K562 (cell line): ENCODE measurements at regions not wholly inside any gene's neighbourhood (a gene's known extent, or its start where the extent isn't known, plus 50 kb on each side); places are given as distances from the start of the nearest gene placed in this dataset.

Experiments used
- ATAC-seq: fragments of 200-7000 bp; cut with Tn5 transposase; 3 replicates; pipeline ENCODE4 v1.9.1; 2020; ENCODE audit warnings: moderate library complexity
- BruUV-seq: library from RNA; stranded (reverse); fragments of 400-500 nt; replicated peaks from 2 replicates; lab custom pipeline; 2021; lab: Mats Ljungman, UMichigan
- CTCF ChIA-PET: fragments of 300-600 bp; formaldehyde crosslinking; extraction: SDS; loops from one replicate; lab custom pipeline; 2021; ENCODE audit warnings: low intra/inter-chr PET ratio; lab: Yijun Ruan, JAX
- POLR2A ChIA-PET: fragments of 300-600, 350-650 bp; sonication (Branson Sonifier 250); formaldehyde crosslinking; extraction: SDS; loops from one replicate; lab custom pipeline; 2021; ENCODE audit warnings: antibody characterized with exemption, inconsistent platforms; lab: Yijun Ruan, JAX
- DNase-seq, 4 experiments: peaks; one replicate each; pipeline versions ENCODE4 v3.0.0 to v3.0.0-alpha.2; 2011 to 2018; ENCODE audit warnings: low spot score in 3 of 4, mixed read lengths in 3 of 4; ENCODE audit errors: extremely low read depth in 1 of 4
- FAIRE-seq: peaks from 2 replicates; lab custom pipeline; 2011; peaks lifted over from hg19 to GRCh38; lab: Jason Lieb, UNC
- H2AFZ ChIP-seq: 2 replicates; pipeline ENCODE4 v1.6.0; 2011; ENCODE audit warnings: low read depth, low read length, control low read depth, inconsistent platforms
- H3K27ac ChIP-seq: fragments of 200-600 bp; 3 replicates; pipeline ENCODE4 v1.8.0; 2011; ENCODE audit warnings: low read depth, mild to moderate bottlenecking, control low read depth, inconsistent platforms, low read length, moderate library complexity, mixed read lengths; ENCODE audit errors: extremely low read depth
- H3K27me3 ChIP-seq, 2 experiments: fragments of 300-600 bp in 1 of 2; 2 replicates in 1 of 2; 3 replicates in 1 of 2; pipeline versions ENCODE4 v1.6.0 to v1.8.0; 2011; ENCODE audit warnings: inconsistent platforms in 2 of 2, low read length in 2 of 2, mild to moderate bottlenecking in 1 of 2, mixed read lengths in 1 of 2, moderate library complexity in 1 of 2; ENCODE audit not compliant: control insufficient read depth in 2 of 2, insufficient read depth in 2 of 2
- H3K36me3 ChIP-seq: fragments of 300-600 bp; 3 replicates; pipeline ENCODE4 v1.8.0; 2011; ENCODE audit warnings: mild to moderate bottlenecking, low read length, inconsistent platforms; ENCODE audit not compliant: control insufficient read depth, insufficient read depth
- H3K4me1 ChIP-seq, 2 experiments: fragments of 200-600 bp in 1 of 2; replicated peaks in 1 of 2; 2 replicates in 1 of 2; 3 replicates in 1 of 2; pipeline versions ENCODE4 v1.5.1 to v1.8.0; 2011; ENCODE audit warnings: inconsistent platforms in 2 of 2, low read length in 2 of 2, mild to moderate bottlenecking in 1 of 2, mixed read lengths in 1 of 2, moderate library complexity in 1 of 2; ENCODE audit not compliant: control insufficient read depth in 2 of 2, insufficient read depth in 2 of 2
- H3K4me2 ChIP-seq: 2 replicates; pipeline ENCODE4 v1.6.1; 2011; ENCODE audit warnings: low read length, control low read depth, inconsistent platforms, mixed read lengths; ENCODE audit not compliant: insufficient read depth
- H3K4me3 ChIP-seq: fragments of 200-600 bp; sonication (generic), shearing (Covaris generic); 2 replicates; pipeline ENCODE4 v1.5.1; 2016; ENCODE audit warnings: control low read depth, inconsistent platforms
- H3K79me2 ChIP-seq: fragments of 200-600 bp; 3 replicates; pipeline ENCODE4 v1.8.0; 2011; ENCODE audit warnings: low read length, inconsistent platforms; ENCODE audit not compliant: control insufficient read depth, insufficient read depth
- H3K9ac ChIP-seq, 2 experiments: 2 replicates each; pipeline versions ENCODE4 v1.6.0 to v1.6.1; 2011; ENCODE audit warnings: low read depth in 2 of 2, low read length in 2 of 2, control low read depth in 1 of 2, inconsistent platforms in 1 of 2, mild to moderate bottlenecking in 1 of 2, mixed read lengths in 1 of 2; ENCODE audit not compliant: insufficient read depth in 1 of 2
- H3K9me1 ChIP-seq: one replicate; pipeline ENCODE4 v1.6.0; 2011; ENCODE audit warnings: inconsistent platforms, mild to moderate bottlenecking, low read length, moderate library complexity; ENCODE audit not compliant: control insufficient read depth, insufficient read depth
- H3K9me3 ChIP-seq: replicated peaks from 2 replicates; pipeline ENCODE4 v1.5.1; 2011; ENCODE audit warnings: low read depth, low read length, inconsistent platforms; ENCODE audit not compliant: control insufficient read depth, insufficient read depth
- H4K20me1 ChIP-seq: replicated peaks from 2 replicates; pipeline ENCODE4 v1.6.1; 2011; ENCODE audit warnings: low read length, inconsistent platforms, mixed read lengths; ENCODE audit not compliant: control insufficient read depth, insufficient read depth
- CTCFL ChIP-seq: IDR thresholded peaks from 2 replicates; pipeline ENCODE4 v1.6.1; 2011; ENCODE audit warnings: borderline replicate concordance, low read depth, mild to moderate bottlenecking, moderate library complexity, low read length; ENCODE audit not compliant: insufficient read depth, poor library complexity, severe bottlenecking
- HDAC2 ChIP-seq: fragments of 450-650 bp; IDR thresholded peaks from 2 replicates; pipeline ENCODE4 v1.6.1; 2016; ENCODE audit warnings: mild to moderate bottlenecking
- HDAC6 ChIP-seq: IDR thresholded peaks from 2 replicates; pipeline ENCODE4 v1.6.1; 2012; ENCODE audit warnings: low read depth, mild to moderate bottlenecking, control low read depth, inconsistent platforms, low read length, moderate library complexity
- HLTF ChIP-seq: fragments of 450-650 bp; IDR thresholded peaks from 2 replicates; pipeline ENCODE4 v1.6.1; 2016
- KDM5B ChIP-seq: fragments of 200-600 bp; sonication (generic); IDR thresholded peaks from 2 replicates; pipeline ENCODE4 v1.6.1; 2012; ENCODE audit warnings: low read depth, mild to moderate bottlenecking, moderate library complexity, low read length, control low read depth, inconsistent platforms; ENCODE audit not compliant: insufficient replicate concordance
- KLF13 ChIP-seq: fragments of 450-650 bp; IDR thresholded peaks from 2 replicates; pipeline ENCODE4 v1.6.1; 2016; ENCODE audit warnings: missing genetic modification characterization, low read depth, mild to moderate bottlenecking, missing compliant biosample characterization, moderate library complexity, borderline replicate concordance
- MITF ChIP-seq: IDR thresholded peaks from 2 replicates; pipeline ENCODE4 v1.6.1; 2014; ENCODE audit warnings: antibody characterized with exemption
- POLR2AphosphoS2 ChIP-seq: IDR thresholded peaks from 2 replicates; pipeline ENCODE4 v1.6.1; 2012; ENCODE audit warnings: low read length, improper control_type of control experiment
- POU5F1 ChIP-seq: fragments of 150-350 bp; IDR thresholded peaks from 2 replicates; pipeline ENCODE4 v1.6.1; 2014; ENCODE audit warnings: borderline replicate concordance, low read length, low read depth, mild to moderate bottlenecking; ENCODE audit not compliant: partially characterized antibody
- RFX5 ChIP-seq: IDR thresholded peaks from 2 replicates; pipeline ENCODE4 v1.6.1; 2011; ENCODE audit warnings: low read depth, mild to moderate bottlenecking, improper control_type of control experiment, low read length
- SRSF9 ChIP-seq: fragments of 200-400 bp; formaldehyde crosslinking; IDR thresholded peaks from 2 replicates; pipeline ENCODE4 v1.6.1; 2017; ENCODE audit warnings: low read depth, low read length, borderline replicate concordance
- THAP12 ChIP-seq: fragments of 250-450 bp; sonication (Bioruptor Pico); IDR thresholded peaks from 2 replicates; pipeline ENCODE4 v1.9.0; 2021; ENCODE audit warnings: mild to moderate bottlenecking, inconsistent platforms
- ZNF785 ChIP-seq: fragments of 250-450 bp; sonication (Bioruptor Pico); IDR thresholded peaks from 2 replicates; pipeline ENCODE4 v1.4.0; 2020; ENCODE audit warnings: mild to moderate bottlenecking
- ZSCAN32 ChIP-seq: fragments of 450-650 bp; formaldehyde crosslinking; IDR thresholded peaks from 2 replicates; pipeline ENCODE4 v1.4.0; 2020; ENCODE audit warnings: mild to moderate bottlenecking, moderate library complexity
- WGBS: fragments of 100-300 bp; shearing (Covaris generic); methylation state at CpG from one replicate; pipeline ENCODE4 v1.1.6; 2016; ENCODE audit warnings: low coverage, mixed read lengths; ENCODE audit not compliant: insufficient coverage; ENCODE audit errors: missing lambda C conversion rate; 5-methylcytosine and 5-hydroxymethylcytosine counted together
- in situ Hi-C: fragments of 300-500 bp; cut with MboI; formaldehyde crosslinking; loops from 4 replicates; pipeline ENCODE4 v1.15.0; 2018; ENCODE audit warnings: inconsistent platforms, mixed read lengths
- intact Hi-C: fragments of 100-400 bp; cut with micrococcal nuclease; formaldehyde crosslinking; loops from 2 replicates; pipeline ENCODE4 v1.14.2; 2022

GRCh38 chr10:80964179-80964578, 426.5 kb downstream of the SH2D4B start:
- BruUV-seq = no TSS peak
- no peaks in the 10 kb centered on the region for H4K20me1 ChIP-seq
- intact Hi-C loops = no loop called here
- DNase-seq (no peak), ATAC-seq (no peak), FAIRE-seq (no peak)
- H3K27ac ChIP-seq = no peak overlapping the region
- in situ Hi-C loops = no loop called here
- H3K4me2 ChIP-seq = no peak overlapping the region
- H2AFZ ChIP-seq = no peak overlapping the region
- no peaks in the 10 kb centered on the region for H3K9me1 ChIP-seq
- WGBS = 0% methylated on average over 2 of the region's 2 CpGs
- H3K9me3 ChIP-seq = no peaks in the 10 kb centered on the region
- ChIA-PET CTCF (no interaction called here), POLR2A (no interaction called here)
- TF ChIP-seq CTCFL (no peak), HDAC6 (no peak), THAP12 (no peak), HDAC2 (no peak), RFX5 (no peak), HLTF (no peak), POLR2AphosphoS2 (no peak), KLF13 (no peak), ZNF785 (CRISPR knock-in tag) (no peak), POU5F1 (no peak), KDM5B (no peak), SRSF9 (no peak), ZSCAN32 (CRISPR knock-in tag) (no peak), MITF (no peak)
- no peaks in the 10 kb centered on the region for H3K79me2 ChIP-seq
- no peaks in the 10 kb centered on the region for H3K4me1 ChIP-seq
- H3K4me3 ChIP-seq = no peak overlapping the region
- no peaks in the 10 kb centered on the region for H3K27me3 ChIP-seq
- no peaks in the 10 kb centered on the region for H3K36me3 ChIP-seq
- H3K9ac ChIP-seq = no peak overlapping the region
